Testis (tissue), 2 donors: ENCODE measurements at regions not wholly inside any gene's neighbourhood (a gene's known extent, or its start where the extent isn't known, plus 50 kb on each side); places are given as distances from the start of the nearest gene placed in this dataset.

ENCODE experiments used
- POLR2A ChIP-seq: fragments of 450-650 bp; IDR thresholded peaks from one replicate; pipeline ENCODE4 v1.6.1; 2017; ENCODE audit warnings: antibody characterized with exemption, mild to moderate bottlenecking, moderate library complexity
- TF ChIP-seq, protein P1 (sequence below), 3 experiments: fragments of 450-650 bp in 2 of 3; fragments of 200-600 bp in 1 of 3; sonication (generic) in 1 of 3; IDR thresholded peaks; one replicate each; pipeline ENCODE4 v1.5.1; 2016 to 2019; ENCODE audit warnings: antibody characterized with exemption in 3 of 3, mild to moderate bottlenecking in 2 of 3, moderate library complexity in 1 of 3

GRCh38 chr20:6582449-6582848, 185.0 kb upstream of the BMP2 start:
- no peak for TF ChIP-seq POLR2A
- TF ChIP-seq, protein P1, sequence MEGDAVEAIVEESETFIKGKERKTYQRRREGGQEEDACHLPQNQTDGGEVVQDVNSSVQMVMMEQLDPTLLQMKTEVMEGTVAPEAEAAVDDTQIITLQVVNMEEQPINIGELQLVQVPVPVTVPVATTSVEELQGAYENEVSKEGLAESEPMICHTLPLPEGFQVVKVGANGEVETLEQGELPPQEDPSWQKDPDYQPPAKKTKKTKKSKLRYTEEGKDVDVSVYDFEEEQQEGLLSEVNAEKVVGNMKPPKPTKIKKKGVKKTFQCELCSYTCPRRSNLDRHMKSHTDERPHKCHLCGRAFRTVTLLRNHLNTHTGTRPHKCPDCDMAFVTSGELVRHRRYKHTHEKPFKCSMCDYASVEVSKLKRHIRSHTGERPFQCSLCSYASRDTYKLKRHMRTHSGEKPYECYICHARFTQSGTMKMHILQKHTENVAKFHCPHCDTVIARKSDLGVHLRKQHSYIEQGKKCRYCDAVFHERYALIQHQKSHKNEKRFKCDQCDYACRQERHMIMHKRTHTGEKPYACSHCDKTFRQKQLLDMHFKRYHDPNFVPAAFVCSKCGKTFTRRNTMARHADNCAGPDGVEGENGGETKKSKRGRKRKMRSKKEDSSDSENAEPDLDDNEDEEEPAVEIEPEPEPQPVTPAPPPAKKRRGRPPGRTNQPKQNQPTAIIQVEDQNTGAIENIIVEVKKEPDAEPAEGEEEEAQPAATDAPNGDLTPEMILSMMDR (IDR thresholded peaks at IDR 0.05) = no peak
